GM23248 (cell line): ENCODE measurements at regions not wholly inside any gene's neighbourhood (a gene's known extent, or its start where the extent isn't known, plus 50 kb on each side); places are given as distances from the start of the nearest gene placed in this dataset.
"Not testable (repeated sequence)": the region's sequence is repeated elsewhere in the genome, so short reads cannot be mapped to it uniquely, and the experiment has no call there.

ENCODE experiments used
- DNase-seq: peaks from one replicate; pipeline ENCODE4 v3.0.0-alpha.2; 2015
- H2AFZ ChIP-seq: fragments of 200-600 bp; sonication (generic); 2 replicates; pipeline ENCODE4 v1.6.1; 2016; ENCODE audit warnings: antibody characterized with exemption
- H3F3A ChIP-seq: fragments of 200-600 bp; sonication (generic); 2 replicates; pipeline ENCODE4 v1.6.1; 2016; ENCODE audit warnings: mild to moderate bottlenecking, antibody characterized with exemption, mixed run types; ENCODE audit not compliant: insufficient read depth
- H3K27ac ChIP-seq: fragments of 200-600 bp; sonication (generic); 2 replicates; pipeline ENCODE4 v1.5.1; 2016; ENCODE audit warnings: mild to moderate bottlenecking
- H3K27me3 ChIP-seq: fragments of 200-600 bp; sonication (generic); replicated peaks from 2 replicates; pipeline ENCODE4 v1.6.1; 2016; ENCODE audit warnings: mild to moderate bottlenecking; ENCODE audit not compliant: insufficient read depth
- H3K36me3 ChIP-seq: fragments of 200-600 bp; sonication (generic); 2 replicates; pipeline ENCODE4 v1.6.1; 2016; ENCODE audit warnings: low read depth, mild to moderate bottlenecking
- H3K4me1 ChIP-seq: fragments of 200-600 bp; sonication (generic); 2 replicates; pipeline ENCODE4 v1.6.1; 2016; ENCODE audit warnings: mild to moderate bottlenecking; ENCODE audit not compliant: insufficient read depth
- H3K4me2 ChIP-seq: fragments of 200-600 bp; sonication (generic); one replicate; pipeline ENCODE4 v1.6.1; 2016; ENCODE audit warnings: mild to moderate bottlenecking; ENCODE audit not compliant: unreplicated experiment
- H3K4me3 ChIP-seq: fragments of 200-600 bp; sonication (generic); 2 replicates; pipeline ENCODE4 v1.5.1; 2016; ENCODE audit warnings: mild to moderate bottlenecking
- H3K79me2 ChIP-seq: fragments of 200-600 bp; sonication (generic); 2 replicates; pipeline ENCODE4 v1.6.1; 2016; ENCODE audit warnings: mild to moderate bottlenecking; ENCODE audit not compliant: insufficient read depth
- H3K9ac ChIP-seq: fragments of 200-600 bp; sonication (generic); 2 replicates; pipeline ENCODE4 v1.6.1; 2016; ENCODE audit warnings: mild to moderate bottlenecking
- H3K9me2 ChIP-seq: fragments of 200-600 bp; sonication (generic); 2 replicates; pipeline ENCODE4 v1.6.1; 2016; ENCODE audit warnings: mixed run types, mild to moderate bottlenecking, moderate library complexity; ENCODE audit not compliant: insufficient read depth
- H3K9me3 ChIP-seq: fragments of 200-600 bp; sonication (generic); one replicate; pipeline ENCODE4 v1.6.1; 2017; ENCODE audit warnings: low read depth
- H4K20me1 ChIP-seq: fragments of 200-600 bp; sonication (generic); 2 replicates; pipeline ENCODE4 v1.6.0; 2016; ENCODE audit not compliant: insufficient read depth
- WGBS, 2 experiments: methylation state at CpG; one replicate each; pipeline ENCODE4 v1.1.6; 2015 to 2017; ENCODE audit warnings: low lambda C conversion rate in 2 of 2, low coverage in 1 of 2; ENCODE audit errors: missing lambda C conversion rate in 2 of 2; 5-methylcytosine and 5-hydroxymethylcytosine counted together
- in situ Hi-C: fragments of 300-500 bp; cut with MboI; formaldehyde crosslinking; loops from 2 replicates; pipeline ENCODE4 v1.15.0; 2020

GRCh38 chr2:91762312-91762711 is 3070.8 kb downstream of the RPIA start:
- H3K27ac ChIP-seq, H3K4me1 ChIP-seq, H4K20me1 ChIP-seq, H3F3A ChIP-seq, H3K79me2 ChIP-seq, H2AFZ ChIP-seq, H3K9me3 ChIP-seq, H3K9ac ChIP-seq, H3K9me2 ChIP-seq, DNase-seq, in situ Hi-C loops, H3K4me2 ChIP-seq, H3K4me3 ChIP-seq, H3K36me3 ChIP-seq, H3K27me3 ChIP-seq: not testable (repeated sequence)
- 90 to 92% methylated on average over 3 to 4 of the region's 6 CpGs for WGBS, 2 experiments

- H4K20me1 ChIP-seq, H3K79me2 ChIP-seq, DNase-seq, in situ Hi-C loops, H3K27ac ChIP-seq, H3K36me3 ChIP-seq, H3F3A ChIP-seq, H3K9me3 ChIP-seq, H3K27me3 ChIP-seq, H3K4me3 ChIP-seq, H3K4me1 ChIP-seq, H2AFZ ChIP-seq, H3K9me2 ChIP-seq, H3K4me2 ChIP-seq, H3K9ac ChIP-seq: not testable (repeated sequence)
- WGBS, 2 experiments: 73 to 89% methylated on average over 3 of the region's 4 CpGs
These were observed 3072.2 kb downstream of the RPIA start for GRCh38 chr2:91763710-91764109.

GRCh38 chr2:91764581-91765002 is 3073.1 kb downstream of the RPIA start:
- H3F3A ChIP-seq, H2AFZ ChIP-seq, H3K79me2 ChIP-seq, H3K4me2 ChIP-seq, H3K27me3 ChIP-seq, H3K9me2 ChIP-seq, H3K36me3 ChIP-seq, H3K9me3 ChIP-seq, H4K20me1 ChIP-seq, H3K4me1 ChIP-seq, H3K4me3 ChIP-seq, in situ Hi-C loops: not testable (repeated sequence)
- H3K9ac ChIP-seq: peak overlapping the region; percentile 56
- WGBS, 2 experiments: 64 to 74% methylated on average over 5 of the region's 5 CpGs
- H3K27ac ChIP-seq: peak overlapping the region; percentile 70
- peak; percentile 31 for DNase-seq

- H3K27me3 ChIP-seq, in situ Hi-C loops, H4K20me1 ChIP-seq, H3K79me2 ChIP-seq, H2AFZ ChIP-seq, H3K4me3 ChIP-seq, H3K4me2 ChIP-seq, H3K36me3 ChIP-seq, H3F3A ChIP-seq, H3K9me3 ChIP-seq, H3K4me1 ChIP-seq, H3K9me2 ChIP-seq: not testable (repeated sequence)
- peak; percentile 8 for DNase-seq
- 66 to 77% methylated on average over 6 to 7 of the region's 7 CpGs for WGBS, 2 experiments
- H3K27ac ChIP-seq: peak overlapping the region; percentile 70
- peak overlapping the region; percentile 56; the same call in 1 of the 2 replicates for H3K9ac ChIP-seq
These were observed 3073.7 kb downstream of the RPIA start for GRCh38 chr2:91765018-91765754.

- H3F3A ChIP-seq, H3K79me2 ChIP-seq, H3K9me2 ChIP-seq, H4K20me1 ChIP-seq, H3K4me1 ChIP-seq, H3K36me3 ChIP-seq, H3K4me3 ChIP-seq, H3K27me3 ChIP-seq, in situ Hi-C loops, H3K9ac ChIP-seq, H3K9me3 ChIP-seq, H2AFZ ChIP-seq: not testable (repeated sequence)
- Histone ChIP-seq H3K27ac (0 out of 2 replicates have a peak overlapping the region, but pooled peaks have one; percentile 18), H3K4me2 (peak overlapping the region; percentile 7)
- 18 to 26% methylated on average over 7 to 9 of the region's 9 CpGs for WGBS, 2 experiments
- peak; percentile 81 for DNase-seq
These were observed 3075.0 kb downstream of the RPIA start for GRCh38 chr2:91766349-91767048.

GRCh38 chr2:91768301-91768700 is 3076.8 kb downstream of the RPIA start:
- DNase-seq, H3K79me2 ChIP-seq, H3K4me3 ChIP-seq, H3K4me2 ChIP-seq, H3F3A ChIP-seq, H3K36me3 ChIP-seq, in situ Hi-C loops, H2AFZ ChIP-seq, H4K20me1 ChIP-seq, H3K9me3 ChIP-seq, H3K4me1 ChIP-seq, H3K27ac ChIP-seq, H3K27me3 ChIP-seq, H3K9ac ChIP-seq, H3K9me2 ChIP-seq: not testable (repeated sequence)
- 79 to 89% methylated on average over 3 of the region's 3 CpGs for WGBS, 2 experiments

- H3K9ac ChIP-seq, H3F3A ChIP-seq, DNase-seq, H4K20me1 ChIP-seq, H3K27ac ChIP-seq, H3K27me3 ChIP-seq, H3K9me2 ChIP-seq, H2AFZ ChIP-seq, H3K4me3 ChIP-seq, H3K9me3 ChIP-seq, in situ Hi-C loops, H3K4me1 ChIP-seq, H3K79me2 ChIP-seq, H3K4me2 ChIP-seq, H3K36me3 ChIP-seq: not testable (repeated sequence)
- 59 to 67% methylated on average over 8 to 9 of the region's 9 CpGs for WGBS, 2 experiments
These were observed 3077.5 kb downstream of the RPIA start for GRCh38 chr2:91768997-91769396.
